Muscle of arm (tissue), 1 donor: ENCODE measurements at regions not wholly inside any gene's neighbourhood (a gene's known extent, or its start where the extent isn't known, plus 50 kb on each side); places are given as distances from the start of the nearest gene placed in this dataset.
"Not testable (repeated sequence)": the region's sequence is repeated elsewhere in the genome, so short reads cannot be mapped to it uniquely, and the experiment has no call there.

Experiments
- DNase-seq: peaks from one replicate; pipeline ENCODE4 v3.0.0-alpha.2; 2013

DNA sequence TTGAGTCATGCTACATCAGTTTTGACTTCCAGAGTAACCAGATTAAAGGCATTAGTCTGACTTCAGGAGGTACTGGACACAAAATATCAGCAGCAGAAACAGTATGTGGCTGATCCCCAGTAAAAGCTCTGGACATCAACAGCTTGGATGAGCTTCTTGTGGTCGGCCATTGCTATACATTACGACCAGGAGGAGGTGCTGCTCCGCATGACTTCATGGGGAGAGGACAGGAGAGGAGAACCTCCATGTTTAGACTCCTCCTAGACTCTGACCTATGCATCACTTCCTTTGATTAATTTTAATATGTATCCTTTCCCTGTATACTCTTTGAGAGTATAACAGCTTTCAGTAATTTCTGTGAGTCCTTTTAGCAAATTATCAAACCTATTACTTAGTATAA is 285.6 kb upstream of the ARHGEF26 start:
- DNase-seq, result no peak

GRCh38 chr3:153840487-153840886 is 280.7 kb upstream of the ARHGEF26 start:
- DNase-seq, result no peak

DNA sequence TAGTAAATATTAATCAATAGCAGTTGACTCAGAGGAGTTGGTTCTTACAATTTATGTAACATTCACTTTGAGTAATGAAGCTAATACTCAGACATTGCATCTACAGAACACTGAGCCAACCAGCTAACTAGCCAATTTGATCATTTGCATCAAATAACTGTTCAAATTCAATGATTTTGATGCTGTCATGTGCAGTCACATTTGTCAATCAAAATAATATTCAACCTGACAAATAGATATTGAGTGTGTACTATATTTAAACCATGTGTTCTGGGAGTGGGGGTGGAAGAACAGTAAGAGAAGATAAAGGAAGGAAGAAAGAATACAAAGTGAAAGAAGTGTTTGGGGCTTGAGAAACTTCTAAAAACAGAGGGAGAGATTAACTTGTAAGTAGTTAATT is 277.2 kb upstream of the ARHGEF26 start:
- no peak for DNase-seq

- DNase-seq, result no peak
Observed at GRCh38 chr3:153845311-153845710, 275.9 kb upstream of the ARHGEF26 start.

DNA sequence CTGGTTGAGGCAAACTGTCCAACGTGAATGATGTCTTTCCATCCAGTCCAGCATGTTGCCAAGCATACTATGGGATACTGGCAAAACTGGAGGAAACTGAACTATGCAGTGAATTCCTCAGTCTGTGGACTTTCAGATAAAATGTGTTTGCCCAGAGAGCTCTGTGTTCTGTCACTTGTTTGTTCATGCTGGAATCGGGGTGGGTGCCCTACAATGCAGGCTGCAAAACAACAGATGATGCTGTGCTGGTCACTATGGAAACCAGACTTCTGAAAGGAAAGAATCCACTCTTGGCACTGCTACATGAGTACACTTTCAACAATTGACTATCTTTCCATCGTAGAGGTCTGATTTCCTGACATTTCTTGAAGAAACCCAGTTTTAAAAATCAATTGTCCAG is 272.5 kb upstream of the ARHGEF26 start:
- no peak for DNase-seq

GRCh38 chr3:153852355-153852754 is 268.8 kb upstream of the ARHGEF26 start:
- no peak for DNase-seq

DNA sequence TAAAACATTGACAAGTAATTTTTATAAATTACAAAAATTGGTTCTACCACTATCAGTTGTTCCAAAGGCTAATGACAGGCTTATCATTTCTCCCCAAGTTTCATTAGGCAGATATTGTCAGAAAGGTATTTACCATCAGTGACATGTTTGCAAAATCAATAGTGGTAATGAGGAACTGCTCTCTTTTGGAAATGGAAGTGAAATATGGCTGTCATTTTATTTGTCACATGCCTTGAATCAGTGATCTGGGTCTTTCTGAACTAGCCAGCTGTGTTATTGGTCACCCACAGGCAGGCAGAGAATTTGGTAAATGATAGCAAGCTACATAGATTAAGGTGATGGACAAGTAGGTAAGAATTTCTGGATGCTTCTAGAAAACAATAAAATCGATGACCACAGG is 268.0 kb upstream of the ARHGEF26 start:
- DNase-seq, result no peak

GRCh38 chr3:153855772-153856171 is 265.4 kb upstream of the ARHGEF26 start:
- DNase-seq, result no peak

DNA sequence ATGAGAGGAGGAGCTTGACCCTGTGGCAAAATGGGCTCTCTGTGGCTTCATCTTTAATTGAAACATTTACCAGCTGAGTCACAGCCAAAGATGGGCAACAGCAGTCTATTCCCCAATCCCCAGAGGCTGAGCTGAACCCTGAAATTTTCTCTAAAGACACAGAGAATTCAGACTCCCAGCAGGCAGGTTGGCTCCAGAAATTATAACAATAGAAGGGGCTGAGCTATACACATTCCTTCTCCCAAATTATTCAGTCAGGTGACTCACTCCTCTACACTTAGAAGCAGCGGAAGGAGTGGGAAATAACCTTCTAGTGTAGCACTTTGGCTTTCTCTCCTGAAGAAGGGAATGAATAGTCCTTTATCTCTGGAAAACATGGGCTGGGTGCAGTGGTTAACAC is 264.3 kb upstream of the ARHGEF26 start:
- no peak for DNase-seq

GRCh38 chr3:153864793-153865192 is 256.4 kb upstream of the ARHGEF26 start:
- DNase-seq, result no peak

- DNase-seq, result peak; percentile 63
Observed at GRCh38 chr3:153866901-153867300, 254.3 kb upstream of the ARHGEF26 start.

DNA sequence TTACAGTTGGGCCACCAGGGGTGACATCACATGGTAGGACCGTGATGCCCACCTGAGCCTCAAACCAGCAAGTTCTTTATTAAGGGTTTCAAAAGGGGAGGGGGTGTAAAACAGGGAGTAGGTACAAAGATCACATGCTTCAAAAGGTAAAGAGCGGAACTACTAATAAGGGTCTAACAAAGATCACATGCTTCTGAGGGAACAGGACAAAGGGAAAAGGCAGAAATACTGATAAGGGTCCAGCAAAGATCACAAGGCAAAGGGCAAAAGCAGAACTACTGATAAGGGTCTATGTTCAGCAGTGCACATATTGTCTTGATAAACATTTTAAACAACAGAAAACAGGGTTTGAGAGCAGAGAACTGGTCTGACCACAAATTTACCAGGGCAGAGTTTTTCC is 246.8 kb upstream of the ARHGEF26 start:
- not testable (repeated sequence) for DNase-seq

GRCh38 chr3:153880493-153880892 is 240.7 kb upstream of the ARHGEF26 start:
- DNase-seq, result no peak

DNA sequence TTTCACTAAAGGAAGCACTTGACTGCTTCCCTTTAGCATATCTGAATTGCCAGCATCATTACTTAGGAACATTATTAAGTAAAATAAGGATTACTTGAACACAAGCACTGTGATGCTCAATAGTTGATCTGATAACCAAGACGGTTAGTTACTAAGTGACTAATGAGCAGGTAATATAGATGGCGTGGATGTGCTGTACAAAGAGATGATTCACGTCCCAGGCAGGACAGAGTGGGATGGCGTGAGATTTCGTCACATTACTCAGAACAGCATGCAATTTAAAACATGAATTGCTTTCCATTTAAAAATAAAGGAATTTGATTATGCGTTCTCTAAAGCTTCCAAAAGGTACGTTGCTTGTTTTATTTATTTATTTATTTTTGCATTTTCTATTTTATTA is 240.0 kb upstream of the ARHGEF26 start:
- DNase-seq, result no peak

GRCh38 chr3:153885359-153885758 is 235.8 kb upstream of the ARHGEF26 start:
- DNase-seq, result no peak

DNA sequence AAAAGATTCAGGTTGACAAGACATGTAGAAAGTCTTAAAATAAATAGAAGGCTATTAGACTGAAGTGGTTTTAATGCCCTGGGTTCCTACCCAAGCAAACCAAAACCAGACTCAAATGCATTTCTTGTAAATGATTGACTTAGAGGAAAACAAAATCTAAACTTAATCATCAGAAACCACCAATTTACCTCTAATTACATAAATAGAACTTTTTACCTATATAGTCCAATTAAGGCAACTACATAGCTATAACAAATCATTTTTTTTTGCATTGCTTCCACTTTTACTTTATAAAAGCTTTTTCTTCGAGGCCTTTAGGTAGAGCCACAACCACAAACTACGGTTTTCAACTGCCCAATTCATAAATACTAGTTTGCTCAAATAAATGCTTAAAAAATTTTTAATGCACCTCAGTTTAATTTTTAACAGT is 231.3 kb upstream of the ARHGEF26 start:
- DNase-seq, result no peak

GRCh38 chr3:153892126-153892525 is 229.1 kb upstream of the ARHGEF26 start:
- DNase-seq, result no peak

- DNase-seq, result no peak
Observed at GRCh38 chr3:153894857-153895256, 226.3 kb upstream of the ARHGEF26 start.

- DNase-seq, result no peak
Observed at GRCh38 chr3:153896197-153896596, 225.0 kb upstream of the ARHGEF26 start.

GRCh38 chr3:153897025-153897723 is 224.0 kb upstream of the ARHGEF26 start:
- DNase-seq, result no peak

DNA sequence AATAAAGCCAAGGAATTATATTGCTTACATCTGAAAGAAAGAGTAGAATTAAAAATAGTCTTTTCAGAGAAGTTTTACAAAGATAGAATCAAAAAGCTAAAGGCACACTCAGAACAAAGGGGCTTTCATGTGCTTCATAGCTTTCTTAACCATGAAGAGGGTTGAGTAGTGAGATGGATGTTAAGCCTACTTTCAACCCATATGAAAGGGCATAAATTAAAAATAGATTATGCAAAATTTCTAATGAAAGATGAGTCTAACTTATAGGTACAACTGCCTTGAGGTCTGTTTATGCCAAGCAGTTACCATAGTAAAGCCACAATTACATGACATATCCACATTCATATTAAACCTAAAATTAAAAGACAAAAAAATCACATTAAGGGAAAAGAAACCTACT is 223.3 kb upstream of the ARHGEF26 start:
- no peak for DNase-seq

DNA sequence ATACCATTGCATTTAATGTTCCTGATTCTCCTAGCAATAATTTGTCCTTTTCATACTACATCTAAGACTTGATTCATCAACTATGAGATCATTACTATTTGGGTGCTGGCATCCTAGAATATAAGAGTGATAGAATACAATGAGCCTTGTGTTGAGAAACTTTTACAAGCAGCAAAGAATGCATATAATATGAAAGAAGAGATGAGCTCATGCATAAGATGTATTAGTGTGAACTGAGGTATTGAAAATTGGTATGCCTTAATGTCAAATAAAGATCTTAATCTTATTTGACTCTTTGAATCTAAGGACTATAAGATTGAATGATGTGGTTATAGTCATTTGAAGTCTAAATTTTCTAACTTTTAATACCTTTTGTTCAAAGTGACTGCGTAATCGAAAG is 220.0 kb upstream of the ARHGEF26 start:
- no peak for DNase-seq

GRCh38 chr3:153901991-153902390 is 219.2 kb upstream of the ARHGEF26 start:
- no peak for DNase-seq

- no peak for DNase-seq
Observed at GRCh38 chr3:153903430-153903829, 217.8 kb upstream of the ARHGEF26 start.
